ENCODE measurements at regions not wholly inside any gene's neighbourhood (a gene's known extent, or its start where the extent isn't known, plus 50 kb on each side); places are given as distances from the start of the nearest gene placed in this dataset.
"Not testable (repeated sequence)": the region's sequence is repeated elsewhere in the genome, so short reads cannot be mapped to it uniquely, and the experiment has no call there.

DNA sequence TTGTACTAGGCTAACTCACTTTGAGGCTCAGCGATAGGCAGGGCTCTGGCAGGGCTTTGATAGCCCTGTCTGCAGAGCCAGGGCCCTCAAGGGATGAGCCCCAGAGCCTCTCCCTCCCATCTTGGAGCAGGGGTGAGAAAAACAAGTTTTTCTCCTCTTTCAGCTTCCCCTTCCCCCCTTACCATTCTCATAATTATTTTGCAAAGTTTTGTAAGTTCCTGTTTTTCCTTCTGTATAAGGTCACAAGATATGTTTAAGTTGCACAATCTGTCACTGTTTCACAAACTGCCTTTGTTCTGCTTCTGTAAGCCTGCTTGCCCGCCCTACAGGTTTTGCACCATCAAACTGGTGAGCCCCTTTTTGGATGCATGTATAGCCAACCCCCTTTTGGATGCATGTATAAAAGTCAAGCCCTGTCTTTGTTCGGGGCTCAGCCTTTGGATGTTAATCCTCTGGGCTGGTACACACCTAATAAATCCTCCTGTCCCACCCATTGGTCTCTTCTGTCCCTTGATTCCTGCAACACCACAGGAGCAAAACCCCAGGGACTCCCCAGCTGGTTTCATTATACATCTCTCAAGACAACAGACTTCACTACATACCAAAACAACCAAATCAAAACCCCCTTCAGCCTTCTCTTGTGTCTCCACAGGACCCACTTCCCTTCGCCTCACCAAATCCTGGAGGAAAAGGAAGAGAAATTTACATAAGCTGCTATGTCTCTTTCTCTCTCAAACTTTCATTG, 52.5 kb upstream of the RESF1 start:
- no peak for DNase-seq

- no peak for DNase-seq
Observed at GRCh38 chr12:31903025-31903424, 56.2 kb upstream of the RESF1 start.

DNA sequence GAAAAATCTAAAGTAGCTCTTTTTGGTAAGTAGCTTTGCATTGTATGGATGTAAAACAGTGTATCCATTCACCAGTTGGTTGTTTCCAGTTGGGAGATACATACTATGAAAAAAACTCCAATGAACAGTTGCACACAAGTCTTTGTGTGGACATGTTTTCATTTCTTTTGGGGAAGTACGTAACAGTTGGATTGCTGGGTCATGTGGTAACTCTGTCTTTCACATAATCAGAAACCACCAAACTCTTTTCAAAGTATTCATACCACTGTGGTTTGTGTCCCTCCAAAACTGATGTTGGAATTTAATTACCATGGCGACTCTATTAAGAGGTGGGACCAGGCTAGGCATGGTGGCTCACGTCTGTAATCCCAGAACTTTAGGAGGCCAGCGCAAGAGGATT, 58.9 kb upstream of the RESF1 start:
- DNase-seq: no peak

GRCh38 chr12:31899109-31899508, 60.1 kb upstream of the RESF1 start:
- DNase-seq: no peak

DNA sequence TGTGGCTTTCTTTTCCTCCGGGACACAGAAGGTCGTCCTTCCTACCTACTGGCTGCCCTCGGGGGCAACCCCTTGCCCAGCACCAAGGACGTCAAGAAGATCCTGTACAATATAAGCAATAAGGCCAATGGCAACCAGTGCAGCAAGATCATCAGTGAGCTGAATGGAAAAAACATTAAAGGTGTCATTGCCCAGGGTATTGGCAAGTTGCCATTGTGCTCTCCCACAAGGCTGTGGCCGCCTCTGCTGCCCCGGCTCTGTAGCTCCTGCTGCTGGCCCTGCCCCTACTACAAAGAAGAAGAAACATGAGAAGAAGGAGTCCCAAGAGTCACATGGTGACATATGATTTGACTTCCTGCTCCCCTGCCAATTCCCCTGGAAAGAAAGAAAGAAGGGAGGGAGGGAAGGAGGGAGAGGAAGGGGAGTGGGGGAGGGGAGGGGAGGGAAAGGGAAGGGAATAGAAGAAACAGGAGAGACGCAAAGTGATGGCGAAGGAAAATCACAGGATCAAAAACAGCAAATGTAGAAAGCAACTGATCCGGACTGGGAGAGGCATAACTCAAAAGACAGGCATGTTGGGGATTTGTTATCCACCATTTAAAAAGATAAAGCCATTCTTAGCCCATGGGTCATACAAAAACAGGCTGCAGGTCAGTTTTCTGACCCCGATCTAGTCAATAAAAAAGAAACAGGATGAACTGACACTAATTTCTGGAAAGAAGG, 61.3 kb upstream of the RESF1 start:
- peak in 1 of 2 experiments; percentile 24 for DNase-seq

DNA sequence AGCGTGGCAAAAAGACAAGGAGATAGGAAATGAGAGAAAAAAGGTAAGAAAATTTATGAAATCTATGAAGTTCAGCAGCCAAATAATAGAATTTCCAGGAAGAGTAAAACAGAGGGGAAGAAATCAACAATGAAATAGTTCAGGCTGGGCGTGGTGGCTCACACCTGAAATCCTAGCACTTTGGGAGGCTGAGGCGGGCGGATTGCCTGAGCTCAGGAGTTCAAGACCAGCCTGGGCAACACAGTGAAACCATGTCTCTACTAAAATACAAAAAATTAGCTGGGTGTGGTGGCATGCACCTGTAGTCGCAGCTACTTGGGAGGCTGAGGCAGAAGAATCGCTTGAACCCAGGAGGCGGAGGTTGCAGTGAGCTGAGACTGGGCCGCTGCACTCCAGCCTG, 62.1 kb upstream of the RESF1 start:
- DNase-seq: not testable (repeated sequence)

DNA sequence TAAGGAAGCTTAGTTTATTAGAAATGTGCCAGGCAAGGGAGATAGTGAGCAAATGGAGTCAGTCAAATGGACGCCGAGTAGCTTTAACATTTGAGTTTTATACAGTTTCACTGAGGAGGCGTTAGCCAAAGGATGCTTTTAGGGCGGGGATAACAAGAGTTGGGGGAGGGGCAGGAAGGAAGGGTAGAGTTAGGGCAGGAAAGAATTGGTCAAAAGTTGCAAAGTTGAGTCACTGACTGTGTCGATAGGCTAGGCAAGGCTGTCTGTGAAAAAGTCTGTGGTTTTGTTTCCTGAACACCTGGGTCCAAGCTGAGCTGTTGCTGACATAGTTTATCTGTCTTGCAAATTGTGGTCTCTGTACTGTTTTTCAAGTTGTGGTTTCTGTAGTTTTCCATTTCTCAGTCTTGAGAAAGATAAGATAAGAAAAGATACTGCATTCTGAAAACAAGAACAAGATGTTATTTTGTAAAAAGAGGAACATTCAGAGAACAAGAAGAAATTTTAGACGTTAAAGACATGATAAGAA, 62.6 kb upstream of the RESF1 start:
- no peak for DNase-seq

DNA sequence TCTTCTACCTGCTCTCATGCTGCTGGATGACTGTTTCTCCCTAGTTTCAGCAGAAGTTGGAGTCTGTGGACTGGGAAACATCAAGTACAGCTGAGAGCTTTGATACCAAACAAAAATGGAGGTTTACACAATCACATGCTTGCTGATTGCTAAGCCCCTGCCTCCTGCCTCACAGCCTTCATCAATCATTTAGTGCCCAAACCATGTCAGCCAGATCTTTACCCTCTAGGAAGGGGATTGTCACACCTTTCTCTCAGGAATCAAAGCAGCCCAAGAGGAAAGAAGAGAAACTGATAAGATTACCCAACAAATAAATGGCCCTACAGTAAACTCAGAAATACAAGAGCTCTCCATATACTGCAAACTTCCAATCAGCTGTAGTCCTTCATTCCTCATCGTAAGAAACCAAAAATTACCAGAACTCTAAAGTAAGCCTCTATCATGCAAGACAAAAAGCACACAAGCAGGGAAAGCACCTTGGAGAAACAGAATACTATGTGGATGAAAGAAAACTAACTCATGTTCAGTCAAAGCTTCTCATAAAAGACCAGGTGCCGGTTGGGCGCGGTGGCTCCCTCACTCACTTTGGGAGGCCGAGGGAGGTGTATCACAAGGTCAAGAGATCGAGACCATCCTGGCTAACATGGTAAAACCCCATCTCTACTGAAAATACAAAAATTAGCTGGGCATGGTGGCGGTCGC, 63.6 kb upstream of the RESF1 start:
- no peak for DNase-seq

GRCh38 chr12:31890295-31891285, 68.6 kb upstream of the RESF1 start:
- no peak for DNase-seq

- DNase-seq: no peak
Observed at GRCh38 chr12:31887109-31887811, 72.0 kb upstream of the RESF1 start.

DNA sequence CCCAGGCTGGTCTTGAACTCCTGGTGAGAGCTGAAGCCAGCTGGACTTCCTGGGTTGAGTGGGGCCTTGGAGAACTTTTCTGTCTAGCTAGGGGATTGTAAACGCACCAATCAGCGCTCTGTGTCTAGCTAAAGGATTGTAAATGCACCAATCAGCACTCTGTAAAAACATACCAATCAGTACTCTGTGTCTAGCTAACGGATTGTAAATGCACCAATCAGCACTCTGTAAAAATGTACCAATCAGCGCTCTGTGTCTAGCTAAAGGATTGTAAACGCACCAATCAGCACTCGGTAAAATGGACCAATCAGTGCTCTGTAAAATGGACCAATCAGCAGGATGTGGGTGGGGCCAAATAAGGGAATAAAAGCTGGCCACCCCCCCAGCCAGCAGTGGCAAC, 76.5 kb upstream of the RESF1 start:
- DNase-seq: not testable (repeated sequence)

DNA sequence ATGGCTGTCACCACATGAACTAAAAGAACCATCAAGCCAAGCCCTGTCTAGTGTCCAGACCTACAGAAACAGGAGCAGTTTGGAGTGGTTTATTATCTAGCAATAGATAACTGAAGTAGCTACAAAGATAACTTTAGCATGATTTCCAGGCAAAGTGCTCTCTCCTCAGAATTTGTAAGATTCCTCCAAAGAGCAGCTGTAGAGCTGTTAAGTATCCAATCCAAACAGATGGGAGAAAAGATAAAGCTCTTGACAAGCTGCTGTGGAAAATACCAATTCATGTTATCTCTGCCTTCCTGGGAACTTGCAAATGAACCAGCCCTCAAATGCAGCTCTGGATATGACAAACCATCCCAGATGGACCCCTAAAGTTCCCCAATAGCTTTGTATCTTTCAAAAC, 78.9 kb upstream of the RESF1 start:
- DNase-seq: no peak

DNA sequence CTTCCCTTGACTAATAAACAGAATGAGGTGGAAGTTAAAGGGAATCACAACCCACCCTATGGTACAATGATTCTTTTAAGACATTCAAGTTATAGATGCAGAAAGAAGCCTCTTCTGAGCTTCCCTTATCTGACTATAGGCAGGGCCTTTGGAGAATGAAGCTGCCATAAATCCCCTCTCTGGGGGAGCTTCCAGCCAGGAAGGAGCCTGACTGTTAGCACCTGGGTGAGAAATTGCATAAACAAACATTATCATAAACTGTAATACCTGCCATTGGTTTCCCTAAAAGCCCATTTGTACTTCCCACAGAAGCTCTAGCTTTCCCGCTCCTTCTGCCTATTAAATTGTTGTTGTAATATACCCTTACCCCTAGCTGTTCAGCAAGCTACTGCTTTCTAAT, 81.3 kb upstream of the RESF1 start:
- no peak for DNase-seq

- no peak for DNase-seq
Observed at GRCh38 chr12:31876568-31877424, 82.4 kb upstream of the RESF1 start.

GRCh38 chr12:31875609-31875964, 83.6 kb upstream of the RESF1 start:
- no peak for DNase-seq

DNA sequence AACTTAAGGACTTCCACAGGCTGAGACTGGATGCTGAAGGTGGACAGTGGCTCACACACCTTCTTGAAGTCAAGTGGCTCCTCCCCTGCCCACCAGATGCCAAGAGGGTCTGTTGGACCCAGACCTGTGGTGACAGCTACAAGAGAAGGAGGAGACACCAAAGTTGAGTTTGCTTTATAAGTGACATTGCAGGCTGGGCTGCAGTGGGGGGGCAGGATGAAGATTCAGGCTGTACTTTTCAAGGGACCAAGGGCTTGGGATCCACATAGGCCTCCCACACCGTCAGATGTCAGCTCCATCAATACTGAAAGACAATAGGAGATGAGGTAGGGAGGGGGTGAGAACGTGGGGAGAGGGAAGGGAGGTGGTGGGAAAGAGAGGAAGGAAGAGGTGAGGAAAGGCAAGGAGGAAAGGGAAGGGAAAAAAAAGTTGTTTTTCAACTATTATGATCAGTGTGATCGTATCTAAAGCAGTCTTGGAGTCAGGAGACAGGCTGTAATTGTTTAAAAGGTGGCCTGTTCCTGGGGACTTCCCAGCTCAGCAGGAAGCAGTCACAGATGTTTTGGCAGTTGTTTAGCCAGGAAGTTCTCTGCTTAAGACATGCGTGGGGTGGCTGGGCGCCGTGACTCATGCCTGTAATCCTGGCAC, 84.1 kb upstream of the RESF1 start:
- no peak for DNase-seq

- peak in 1 of 2 experiments; percentile 62 for DNase-seq
Observed at GRCh38 chr12:31872831-31873604, 86.2 kb upstream of the RESF1 start.

- DNase-seq: no peak
Observed at GRCh38 chr12:31869972-31870371, 89.2 kb upstream of the RESF1 start.

DNA sequence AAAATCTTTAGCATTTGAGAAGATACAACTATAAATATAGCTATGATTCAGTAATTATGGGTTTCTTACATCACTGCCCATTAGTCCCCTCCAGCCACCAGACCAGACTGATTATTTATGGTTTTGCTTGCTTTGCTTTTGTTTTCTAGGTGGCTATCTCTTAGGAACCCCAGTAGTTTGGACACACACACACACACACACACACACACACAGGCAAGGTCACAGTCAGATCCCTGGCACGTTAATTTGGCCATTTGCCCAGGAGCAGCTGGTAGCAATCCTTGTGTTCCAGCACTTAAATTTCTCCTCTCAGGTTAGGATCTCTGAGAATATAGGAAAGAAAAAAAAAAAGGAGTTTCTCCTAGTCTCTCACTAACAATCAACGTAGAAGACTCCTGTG, 90.2 kb upstream of the RESF1 start:
- DNase-seq: peak; percentile 18 to 64

Data from NCI-H446 (cell line).